ENCODE measurements at regions not wholly inside any gene's neighbourhood (a gene's known extent, or its start where the extent isn't known, plus 50 kb on each side); places are given as distances from the start of the nearest gene placed in this dataset.

DNA sequence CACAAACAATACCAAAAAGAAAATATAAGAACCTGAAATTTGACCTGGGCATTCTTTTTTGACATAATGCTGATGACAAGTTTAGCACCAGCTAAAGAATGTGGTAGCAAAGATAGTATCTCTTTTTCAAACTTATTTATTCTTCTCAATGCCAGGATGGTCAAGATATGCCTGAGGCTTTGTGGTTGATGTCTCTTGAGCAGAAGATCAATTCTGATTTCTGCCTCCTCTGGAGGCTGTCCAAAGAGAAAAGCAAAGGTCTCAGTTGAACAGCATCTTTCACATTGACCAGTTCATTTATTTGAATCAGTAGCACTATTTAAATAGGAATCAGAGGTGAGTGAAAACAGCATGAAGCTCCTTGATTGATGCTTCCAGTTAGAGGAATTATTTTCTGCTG lies 588.2 kb downstream of the HTR1A start:
- no peak for TF ChIP-seq USF2 (CRISPR knock-in tag; IDR thresholded peaks at IDR 0.05)
- no peak for TF ChIP-seq ZBTB21 (CRISPR knock-in tag; IDR thresholded peaks at IDR 0.05; ENCODE audit: borderline replicate concordance)
- TF ChIP-seq ZNF263 (CRISPR knock-in tag; IDR thresholded peaks at IDR 0.05; ENCODE audit: low read depth): no peak
- TF ChIP-seq, protein P1, sequence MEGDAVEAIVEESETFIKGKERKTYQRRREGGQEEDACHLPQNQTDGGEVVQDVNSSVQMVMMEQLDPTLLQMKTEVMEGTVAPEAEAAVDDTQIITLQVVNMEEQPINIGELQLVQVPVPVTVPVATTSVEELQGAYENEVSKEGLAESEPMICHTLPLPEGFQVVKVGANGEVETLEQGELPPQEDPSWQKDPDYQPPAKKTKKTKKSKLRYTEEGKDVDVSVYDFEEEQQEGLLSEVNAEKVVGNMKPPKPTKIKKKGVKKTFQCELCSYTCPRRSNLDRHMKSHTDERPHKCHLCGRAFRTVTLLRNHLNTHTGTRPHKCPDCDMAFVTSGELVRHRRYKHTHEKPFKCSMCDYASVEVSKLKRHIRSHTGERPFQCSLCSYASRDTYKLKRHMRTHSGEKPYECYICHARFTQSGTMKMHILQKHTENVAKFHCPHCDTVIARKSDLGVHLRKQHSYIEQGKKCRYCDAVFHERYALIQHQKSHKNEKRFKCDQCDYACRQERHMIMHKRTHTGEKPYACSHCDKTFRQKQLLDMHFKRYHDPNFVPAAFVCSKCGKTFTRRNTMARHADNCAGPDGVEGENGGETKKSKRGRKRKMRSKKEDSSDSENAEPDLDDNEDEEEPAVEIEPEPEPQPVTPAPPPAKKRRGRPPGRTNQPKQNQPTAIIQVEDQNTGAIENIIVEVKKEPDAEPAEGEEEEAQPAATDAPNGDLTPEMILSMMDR (IDR thresholded peaks at IDR 0.05): no peak
- TF ChIP-seq MAX (CRISPR knock-in tag; IDR thresholded peaks at IDR 0.05): no peak
- TF ChIP-seq TP53 (CRISPR knock-in tag; IDR thresholded peaks at IDR 0.05): no peak
- TF ChIP-seq PREB (CRISPR knock-in tag; IDR thresholded peaks at IDR 0.05; ENCODE audit: borderline replicate concordance): no peak
- TF ChIP-seq ZNF281 (CRISPR knock-in tag; IDR thresholded peaks at IDR 0.05): no peak
- no peak for TF ChIP-seq PRRX2 (CRISPR knock-in tag; IDR thresholded peaks at IDR 0.05)
- TF ChIP-seq E2F5 (CRISPR knock-in tag; IDR thresholded peaks at IDR 0.05): no peak
- TF ChIP-seq GRHL2 (CRISPR knock-in tag; IDR thresholded peaks at IDR 0.05; ENCODE audit: insufficient replicate concordance, severe bottlenecking): no peak
- TF ChIP-seq NR2C2 (CRISPR knock-in tag; IDR thresholded peaks at IDR 0.05): no peak
